HEK293T (cell line): ENCODE measurements at regions not wholly inside any gene's neighbourhood (a gene's known extent, or its start where the extent isn't known, plus 50 kb on each side); places are given as distances from the start of the nearest gene placed in this dataset.
A peak's percentile ranks its signal among the peaks of the same experiment; 100 is the strongest.

Experiments
- CTCF ChIA-PET: fragments of 350-600 bp; formaldehyde crosslinking; extraction: SDS; loops from one replicate; lab custom pipeline; 2021; ENCODE audit warnings: antibody characterized with exemption, inconsistent platforms; lab: Yijun Ruan, JAX
- POLR2A ChIA-PET: fragments of 350-600 bp; formaldehyde crosslinking; extraction: SDS; loops from one replicate; lab custom pipeline; 2020; ENCODE audit warnings: antibody characterized with exemption, inconsistent platforms; lab: Yijun Ruan, JAX
- DNase-seq: peaks from one replicate; pipeline ENCODE4 v3.0.0; 2012; ENCODE audit warnings: mixed read lengths; ENCODE audit errors: extremely low spot score
- ARNT ChIP-seq: fragments of 450-650 bp; IDR thresholded peaks from 2 replicates; pipeline ENCODE4 v1.6.1; 2017; ENCODE audit warnings: mild to moderate bottlenecking
- BHLHE40 ChIP-seq: fragments of 450-650 bp; IDR thresholded peaks from 2 replicates; pipeline ENCODE4 v1.6.1; 2016; ENCODE audit warnings: mild to moderate bottlenecking, moderate library complexity, borderline replicate concordance
- CTBP1 ChIP-seq: fragments of 450-650 bp; IDR thresholded peaks from 2 replicates; pipeline ENCODE4 v1.6.1; 2016; ENCODE audit warnings: borderline replicate concordance
- ELF4 ChIP-seq: fragments of 450-650 bp; IDR thresholded peaks from 2 replicates; pipeline ENCODE4 v1.6.1; 2017; ENCODE audit warnings: antibody characterized with exemption
- FOXA1 ChIP-seq: fragments of 450-650 bp; IDR thresholded peaks from 2 replicates; pipeline ENCODE4 v1.6.1; 2016; ENCODE audit warnings: mild to moderate bottlenecking
- FOXK2 ChIP-seq: fragments of 450-650 bp; IDR thresholded peaks from 2 replicates; pipeline ENCODE4 v1.6.1; 2016; ENCODE audit warnings: mild to moderate bottlenecking
- FOXM1 ChIP-seq: fragments of 450-650 bp; IDR thresholded peaks from 2 replicates; pipeline ENCODE4 v1.6.1; 2017; ENCODE audit warnings: mild to moderate bottlenecking, borderline replicate concordance
- HDGF ChIP-seq: fragments of 450-650 bp; IDR thresholded peaks from 2 replicates; pipeline ENCODE4 v1.6.1; 2017; ENCODE audit warnings: antibody characterized with exemption, borderline replicate concordance
- L3MBTL2 ChIP-seq: fragments of 450-650 bp; conservative IDR thresholded peaks from 2 replicates; pipeline ENCODE4 v1.6.1; 2016; ENCODE audit warnings: mild to moderate bottlenecking
- LEF1 ChIP-seq: fragments of 450-650 bp; IDR thresholded peaks from 2 replicates; pipeline ENCODE4 v1.6.1; 2017; ENCODE audit warnings: mild to moderate bottlenecking, borderline replicate concordance
- NFRKB ChIP-seq: fragments of 450-650 bp; IDR thresholded peaks from 2 replicates; pipeline ENCODE4 v1.6.1; 2016; ENCODE audit warnings: mild to moderate bottlenecking, moderate library complexity
- SP1 ChIP-seq: fragments of 450-650 bp; IDR thresholded peaks from 2 replicates; pipeline ENCODE4 v1.6.1; 2017
- SUZ12 ChIP-seq: fragments of 450-650 bp; IDR thresholded peaks from 2 replicates; pipeline ENCODE4 v1.6.1; 2016; ENCODE audit warnings: mild to moderate bottlenecking
- TARDBP ChIP-seq: fragments of 450-650 bp; IDR thresholded peaks from 2 replicates; pipeline ENCODE4 v1.6.1; 2016
- ZNF384 ChIP-seq: fragments of 450-650 bp; IDR thresholded peaks from 2 replicates; pipeline ENCODE4 v1.6.1; 2016
- TF ChIP-seq, protein P1 (sequence below): fragments of 450-650 bp; IDR thresholded peaks from 2 replicates; pipeline ENCODE4 v1.6.1; 2016

DNA sequence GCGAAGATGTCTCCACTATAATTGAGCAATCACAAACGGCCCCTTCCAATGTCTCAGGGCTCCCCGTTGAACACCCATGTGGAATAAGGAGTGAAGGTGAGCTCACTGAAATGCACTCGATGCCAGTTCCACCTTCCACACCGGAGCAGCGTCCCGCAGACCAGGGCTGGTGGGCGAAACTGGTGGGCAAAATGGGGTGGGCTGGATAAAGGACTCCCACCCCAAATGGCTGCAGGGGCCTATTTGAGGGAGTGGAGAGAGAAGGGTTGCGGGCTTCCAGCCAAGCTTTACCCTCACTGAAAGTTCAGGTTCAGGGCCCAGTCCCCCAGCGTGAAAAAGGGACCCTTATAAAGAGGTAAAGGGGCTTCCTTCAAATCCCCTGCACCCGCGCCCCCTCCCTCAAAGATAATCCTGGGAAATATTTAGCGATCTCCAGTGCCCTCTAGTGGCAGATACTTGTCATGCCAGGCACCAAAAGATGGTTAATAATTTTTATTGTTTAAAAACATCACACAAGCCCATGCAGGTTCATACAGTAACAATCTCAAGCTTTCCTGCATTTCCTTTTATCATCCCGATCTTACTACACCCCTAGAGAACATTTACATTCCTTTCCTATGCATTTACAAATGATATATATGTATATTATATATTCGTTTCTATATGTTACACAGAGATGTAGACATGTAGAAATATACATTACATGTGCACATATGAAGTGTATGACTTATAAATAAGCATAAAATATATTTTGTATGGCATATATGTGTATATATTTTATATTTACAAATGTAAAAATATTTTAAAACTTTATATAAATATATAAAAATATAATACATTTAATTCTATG, 58.2 kb upstream of the NKX2-2 start:
- POLR2A ChIA-PET = no interaction called here
- peak; percentile 39 for DNase-seq
- CTCF ChIA-PET = interaction anchor here (0.6 to 0.9 kb wide), 4 partner anchors 13 to 735 kb away, joined by 3 read pairs; no protein-coding TSS in a partner anchor
- TF ChIP-seq L3MBTL2 (no peak), ZNF384 (no peak), LEF1 (no peak), TARDBP (no peak), FOXA1 (no peak), FOXM1 (no peak), BHLHE40 (no peak), ARNT (no peak), NFRKB (no peak), CTBP1 (no peak), FOXK2 (no peak), SP1 (no peak), HDGF (no peak), SUZ12 (no peak), ELF4 (no peak)
- TF ChIP-seq, protein P1, sequence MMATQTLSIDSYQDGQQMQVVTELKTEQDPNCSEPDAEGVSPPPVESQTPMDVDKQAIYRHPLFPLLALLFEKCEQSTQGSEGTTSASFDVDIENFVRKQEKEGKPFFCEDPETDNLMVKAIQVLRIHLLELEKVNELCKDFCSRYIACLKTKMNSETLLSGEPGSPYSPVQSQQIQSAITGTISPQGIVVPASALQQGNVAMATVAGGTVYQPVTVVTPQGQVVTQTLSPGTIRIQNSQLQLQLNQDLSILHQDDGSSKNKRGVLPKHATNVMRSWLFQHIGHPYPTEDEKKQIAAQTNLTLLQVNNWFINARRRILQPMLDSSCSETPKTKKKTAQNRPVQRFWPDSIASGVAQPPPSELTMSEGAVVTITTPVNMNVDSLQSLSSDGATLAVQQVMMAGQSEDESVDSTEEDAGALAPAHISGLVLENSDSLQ = no peak

DNA sequence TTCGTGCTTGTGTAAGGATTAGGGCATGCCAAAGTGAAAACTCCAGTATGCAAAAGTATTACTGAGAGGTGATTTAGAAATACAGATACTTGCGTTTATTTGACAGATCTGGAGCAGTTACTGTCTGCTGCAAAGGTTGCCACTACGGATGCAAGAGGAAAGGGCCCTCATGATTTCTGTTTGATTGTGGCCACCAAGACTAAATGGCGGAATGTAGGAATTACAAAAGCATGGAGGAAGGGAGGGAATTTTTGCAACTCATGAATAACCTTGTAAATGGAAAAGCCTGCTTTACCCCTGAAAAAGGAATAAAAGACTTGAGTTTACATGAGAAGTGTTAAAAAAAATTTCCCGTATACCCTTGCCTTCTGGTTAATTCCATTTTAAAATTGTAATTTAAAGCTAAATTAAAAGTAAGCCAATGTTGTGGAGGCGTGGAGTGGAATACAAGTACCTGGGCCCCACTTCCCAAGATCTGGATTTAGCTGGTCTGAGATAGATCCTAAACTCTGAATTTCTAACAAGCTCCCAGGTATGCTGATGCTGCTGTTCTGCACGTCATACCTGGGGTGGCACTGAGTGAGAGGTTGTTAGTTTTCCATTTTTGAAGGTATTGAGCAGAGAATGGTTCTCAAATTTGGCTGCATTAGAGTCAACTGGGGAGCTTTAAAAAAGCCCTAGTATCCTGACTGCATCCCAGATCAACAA, 56.6 kb upstream of the NKX2-2 start:
- ChIA-PET POLR2A (interaction anchor here (1.3 kb wide), 1 partner anchor 49 kb away, joined by 3 read pairs; no protein-coding TSS in a partner anchor), CTCF (interaction anchor here (0.9 to 1.0 kb wide), 2 partner anchors 41 to 334 kb away, joined by 3 to 5 read pairs; no protein-coding TSS in a partner anchor)
- TF ChIP-seq, protein P1 = no peak
- TF ChIP-seq NFRKB (no peak), HDGF (no peak), ELF4 (no peak), SUZ12 (no peak), BHLHE40 (no peak), L3MBTL2 (no peak), SP1 (no peak), CTBP1 (no peak), LEF1 (no peak), FOXK2 (no peak), ZNF384 (no peak), TARDBP (no peak), ARNT (no peak), FOXM1 (no peak), FOXA1 (no peak)
- no peak for DNase-seq

DNA sequence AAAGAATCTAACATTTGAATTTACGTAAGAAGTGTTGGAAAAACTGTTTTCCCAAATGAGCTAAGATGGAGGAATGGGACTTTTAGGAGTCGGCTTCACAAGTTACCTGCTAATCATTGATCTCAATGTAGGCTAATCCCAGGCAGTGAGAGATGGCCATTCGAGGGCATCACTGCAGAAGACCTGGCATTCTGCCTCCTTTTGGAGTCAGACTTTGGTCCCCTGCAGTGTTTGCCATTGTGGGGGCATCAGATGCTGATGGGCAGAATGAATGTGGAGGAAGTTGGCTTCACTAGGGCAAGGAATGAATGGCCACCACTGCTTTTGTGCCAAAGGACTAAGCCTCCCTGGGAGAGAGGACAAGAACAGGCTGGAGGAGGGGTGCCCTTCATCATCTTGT, 55.7 kb upstream of the NKX2-2 start:
- ChIA-PET CTCF (interaction anchor here (1.0 kb wide), 1 partner anchor 40 kb away, joined by 3 read pairs; no protein-coding TSS in a partner anchor), POLR2A (no interaction called here)
- TF ChIP-seq LEF1 (no peak), NFRKB (no peak), ARNT (no peak), L3MBTL2 (no peak), SP1 (no peak)
- TF ChIP-seq, protein P1 = no peak

GRCh38 chr20:21564127-21564773, 50.4 kb upstream of the NKX2-2 start:
- CTCF ChIA-PET = no interaction called here
- TF ChIP-seq SP1 (no peak), L3MBTL2 (no peak), TARDBP (no peak), HDGF (no peak), FOXA1 (no peak), ARNT (no peak), ZNF384 (no peak), BHLHE40 (no peak), FOXM1 (no peak)
- TF ChIP-seq, protein P1 = no peak
- DNase-seq = no peak
- POLR2A ChIA-PET = no interaction called here

More for the DNA sequence above, 55.7 kb upstream of the NKX2-2 start:
- DNase-seq = no peak
